ENCODE measurements at regions not wholly inside any gene's neighbourhood (a gene's known extent, or its start where the extent isn't known, plus 50 kb on each side); places are given as distances from the start of the nearest gene placed in this dataset.

- H3K4me3 Mint-ChIP-seq (ENCODE audit: low read depth) = no peak overlapping the region
- no peak for TF ChIP-seq CTCF (IDR thresholded peaks at IDR 0.05; ENCODE audit: unreplicated experiment)
- DNase-seq (ENCODE audit: low spot score, unreplicated experiment) = no peak
- no peaks in the 10 kb centered on the region for H3K36me3 Mint-ChIP-seq (ENCODE audit: insufficient read depth)
- no peaks in the 10 kb centered on the region for H3K9me3 Mint-ChIP-seq (ENCODE audit: low read depth)
- no peaks in the 10 kb centered on the region for H3K4me1 Mint-ChIP-seq (ENCODE audit: low read depth)
- no peaks in the 10 kb centered on the region for H3K27me3 Mint-ChIP-seq
- H3K27ac Mint-ChIP-seq = peak overlapping the region; percentile 59
Observed at GRCh38 chr3:132871956-132872355, 149.7 kb upstream of the NPHP3 start.

GRCh38 chr3:132870541-132870940 is 148.3 kb upstream of the NPHP3 start:
- no peak for DNase-seq (ENCODE audit: low spot score, unreplicated experiment)
- H3K27me3 Mint-ChIP-seq = no peaks in the 10 kb centered on the region
- no peak for TF ChIP-seq CTCF (IDR thresholded peaks at IDR 0.05; ENCODE audit: unreplicated experiment)
- H3K36me3 Mint-ChIP-seq (ENCODE audit: insufficient read depth) = no peaks in the 10 kb centered on the region
- no peaks in the 10 kb centered on the region for H3K4me1 Mint-ChIP-seq (ENCODE audit: low read depth)
- no peaks in the 10 kb centered on the region for H3K9me3 Mint-ChIP-seq (ENCODE audit: low read depth)
- H3K4me3 Mint-ChIP-seq (ENCODE audit: low read depth) = no peak overlapping the region
- no peak overlapping the region for H3K27ac Mint-ChIP-seq

- Mint-ChIP-seq H3K27ac (no peak overlapping the region), H3K9me3 (ENCODE audit: low read depth) (peaks cover 2% of the 10 kb centered on the region), H3K36me3 (ENCODE audit: insufficient read depth) (no peaks in the 10 kb centered on the region), H3K27me3 (no peaks in the 10 kb centered on the region), H3K4me3 (ENCODE audit: low read depth) (no peak overlapping the region), H3K4me1 (ENCODE audit: low read depth) (no peaks in the 10 kb centered on the region)
- no peak for DNase-seq (ENCODE audit: low spot score, unreplicated experiment)
- TF ChIP-seq CTCF (IDR thresholded peaks at IDR 0.05; ENCODE audit: unreplicated experiment) = no peak
Observed at GRCh38 chr3:132867956-132868355, 145.7 kb upstream of the NPHP3 start.

- no peaks in the 10 kb centered on the region for H3K36me3 Mint-ChIP-seq (ENCODE audit: insufficient read depth)
- no peaks in the 10 kb centered on the region for H3K27me3 Mint-ChIP-seq
- H3K4me3 Mint-ChIP-seq (ENCODE audit: low read depth) = no peak overlapping the region
- no peaks in the 10 kb centered on the region for H3K4me1 Mint-ChIP-seq (ENCODE audit: low read depth)
- H3K9me3 Mint-ChIP-seq (ENCODE audit: low read depth) = peaks cover 2% of the 10 kb centered on the region
- DNase-seq (ENCODE audit: low spot score, unreplicated experiment) = no peak
- TF ChIP-seq CTCF (IDR thresholded peaks at IDR 0.05; ENCODE audit: unreplicated experiment) = no peak
- no peak overlapping the region for H3K27ac Mint-ChIP-seq
Observed at GRCh38 chr3:132867526-132867925, 145.3 kb upstream of the NPHP3 start.

GRCh38 chr3:132857317-132857716 is 135.1 kb upstream of the NPHP3 start:
- no peak overlapping the region for H3K4me3 Mint-ChIP-seq (ENCODE audit: low read depth)
- H3K27ac Mint-ChIP-seq = no peak overlapping the region
- no peaks in the 10 kb centered on the region for H3K9me3 Mint-ChIP-seq (ENCODE audit: low read depth)

More at GRCh38 chr3:132857317-132857716, 135.1 kb upstream of the NPHP3 start:
- no peaks in the 10 kb centered on the region for H3K27me3 Mint-ChIP-seq
- H3K36me3 Mint-ChIP-seq (ENCODE audit: insufficient read depth) = no peaks in the 10 kb centered on the region
- DNase-seq (ENCODE audit: low spot score, unreplicated experiment) = no peak
- no peaks in the 10 kb centered on the region for H3K4me1 Mint-ChIP-seq (ENCODE audit: low read depth)
- no peak for TF ChIP-seq CTCF (IDR thresholded peaks at IDR 0.05; ENCODE audit: unreplicated experiment)

Measured in progenitor cell of endocrine pancreas (in vitro differentiated cells).